ENCODE measurements at regions not wholly inside any gene's neighbourhood (a gene's known extent, or its start where the extent isn't known, plus 50 kb on each side); places are given as distances from the start of the nearest gene placed in this dataset.

- peaks cover 12% of the 10 kb centered on the region for H3K27me3 Mint-ChIP-seq (ENCODE audit: low read depth)
- TF ChIP-seq CTCF (conservative IDR thresholded peaks at IDR 0.05) = no peak
- no peak overlapping the region for H4K91ac ChIP-seq (ENCODE audit: insufficient read length, low read depth, low read length)
- H3K79me2 ChIP-seq (ENCODE audit: insufficient read depth, low read length) = no peaks in the 10 kb centered on the region
- no peak overlapping the region for H2BK12ac ChIP-seq (ENCODE audit: insufficient read length, low read depth, low read length)
- no peaks in the 10 kb centered on the region for H3K4me1 ChIP-seq (ENCODE audit: insufficient read depth, low read length)
- no peak overlapping the region for H4K5ac ChIP-seq (ENCODE audit: insufficient read length, low read depth, low read length)
- H3K56ac ChIP-seq (ENCODE audit: insufficient read length, low read depth, low read length) = no peak overlapping the region
- H4K8ac ChIP-seq (replicated peaks; ENCODE audit: insufficient read length, low read depth, low read length) = no peak overlapping the region
- no peaks in the 10 kb centered on the region for H4K20me1 ChIP-seq (ENCODE audit: control insufficient read depth, insufficient read depth, insufficient read length)
- no peaks in the 10 kb centered on the region for H3K79me1 ChIP-seq (ENCODE audit: insufficient read depth, low read depth, low read length, poor library complexity, severe bottlenecking)
- H3K4me2 ChIP-seq (ENCODE audit: insufficient read depth, insufficient read length, low read length) = no peak overlapping the region
- no peak overlapping the region for H3K27ac Mint-ChIP-seq
- no peak overlapping the region for H2BK15ac ChIP-seq (ENCODE audit: low read depth, low read length)
- whole genome bisulfite sequencing (ENCODE audit: extremely low coverage, insufficient read length, low lambda C conversion rate) = no CpG with 5 or more reads among the region's 1 CpG
- H3T11ph ChIP-seq (ENCODE audit: low read length) = no peak overlapping the region
- no peak overlapping the region for H3K27ac ChIP-seq (ENCODE audit: insufficient read length, low read depth, low read length)
- H3K18ac ChIP-seq (ENCODE audit: insufficient read length, low read depth, low read length) = no peak overlapping the region
- H2AFZ ChIP-seq (ENCODE audit: low read length) = no peak overlapping the region
- no peak overlapping the region for H3K9ac ChIP-seq (ENCODE audit: extremely low read depth, insufficient read length, low read length)
- no peaks in the 10 kb centered on the region for H3K4me1 Mint-ChIP-seq
- no peak overlapping the region for H2AK5ac ChIP-seq (ENCODE audit: insufficient read length, low read length)
- H2BK20ac ChIP-seq (ENCODE audit: low read depth, low read length, poor library complexity, severe bottlenecking) = no peak overlapping the region
- peaks cover 16 to 27% of the 10 kb centered on the region in 2 experiments for H3K9me3 Mint-ChIP-seq
- H3K4ac ChIP-seq (ENCODE audit: low read depth, low read length) = no peak overlapping the region
- H3K4me3 Mint-ChIP-seq = no peak overlapping the region
- no peaks in the 10 kb centered on the region for H3K23me2 ChIP-seq (ENCODE audit: insufficient read length, low read depth, low read length, poor library complexity, severe bottlenecking)
- no peak for DNase-seq
- H3K27me3 ChIP-seq (ENCODE audit: insufficient read depth, low read length) = no peaks in the 10 kb centered on the region
- no peaks in the 10 kb centered on the region for H3K9me3 ChIP-seq (ENCODE audit: control insufficient read depth, low read depth, low read length)
- no peak overlapping the region for H2BK5ac ChIP-seq (ENCODE audit: insufficient read length, low read length)
- H2BK120ac ChIP-seq (ENCODE audit: low read depth, low read length, poor library complexity, severe bottlenecking) = no peak overlapping the region
- H3K14ac ChIP-seq (ENCODE audit: insufficient read depth, low read length) = no peak overlapping the region
- no peak overlapping the region for H3K23ac ChIP-seq (ENCODE audit: insufficient read length, low read depth, low read length)
- peaks cover 1 to 5% (median 3%) of the 10 kb centered on the region in 3 experiments; a peak in 4 of 7 replicates for H3K36me3 Mint-ChIP-seq (ENCODE audit: insufficient read depth in 1 of 3, low read depth in 3 of 3)
Measured at GRCh38 chr13:29664591-29664990, 69.1 kb upstream of the SLC7A1 start.

Measured in H9 (cell line).